Brain microvascular endothelial cell (primary cell): ENCODE measurements at regions not wholly inside any gene's neighbourhood (a gene's known extent, or its start where the extent isn't known, plus 50 kb on each side); places are given as distances from the start of the nearest gene placed in this dataset.

Source experiments
- DNase-seq: peaks from one replicate; pipeline ENCODE4 v3.0.0-alpha.2; 2020
- H3K27ac ChIP-seq: fragments of 250-450 bp; sonication (Bioruptor Pico); 2 replicates; pipeline ENCODE4 v1.5.1; 2020; ENCODE audit warnings: mild to moderate bottlenecking, moderate library complexity
- H3K27me3 ChIP-seq: fragments of 250-450 bp; sonication (Bioruptor Pico); replicated peaks from 2 replicates; pipeline ENCODE4 v1.5.1; 2020; ENCODE audit warnings: mild to moderate bottlenecking
- H3K36me3 ChIP-seq: fragments of 250-450 bp; sonication (Bioruptor Pico); replicated peaks from 2 replicates; pipeline ENCODE4 v1.5.1; 2020; ENCODE audit warnings: mild to moderate bottlenecking
- H3K4me3 ChIP-seq: 2 replicates; pipeline ENCODE4 v1.5.1; 2011; ENCODE audit warnings: low read depth, mild to moderate bottlenecking, control low read depth, low read length, moderate library complexity
- CTCF ChIP-seq: IDR thresholded peaks from 2 replicates; pipeline ENCODE4 v1.5.1; 2011; ENCODE audit warnings: low read depth, mild to moderate bottlenecking, moderate library complexity, low read length, control low read depth, inconsistent platforms; ENCODE audit errors: missing control alignments
- in situ Hi-C: cut with HindIII; loops from 2 replicates; pipeline ENCODE4 v1.10.0; 2017; ENCODE audit warnings: low sequenced_read_pairs, low pct_ligation_motif_present

GRCh38 chr1:106879538-106879937 lies 176.9 kb upstream of the PRMT6 start:
- no peaks in the 10 kb centered on the region for H3K36me3 ChIP-seq
- H3K4me3 ChIP-seq = no peak overlapping the region
- DNase-seq = no peak
- no peak for TF ChIP-seq CTCF
- no peak overlapping the region for H3K27ac ChIP-seq
- H3K27me3 ChIP-seq = no peaks in the 10 kb centered on the region
- in situ Hi-C loops = no loop called here

GRCh38 chr1:106880226-106880625 lies 176.2 kb upstream of the PRMT6 start:
- TF ChIP-seq CTCF = no peak
- in situ Hi-C loops = no loop called here
- no peaks in the 10 kb centered on the region for H3K36me3 ChIP-seq

GRCh38 chr1:106883208-106883607 lies 173.3 kb upstream of the PRMT6 start:
- Histone ChIP-seq H3K36me3 (no peaks in the 10 kb centered on the region), H3K27me3 (no peaks in the 10 kb centered on the region), H3K4me3 (no peak overlapping the region), H3K27ac (no peak overlapping the region)
- TF ChIP-seq CTCF = no peak
- in situ Hi-C loops = no loop called here
- DNase-seq = no peak

More at GRCh38 chr1:106880226-106880625, 176.2 kb upstream of the PRMT6 start:
- Histone ChIP-seq H3K4me3 (no peak overlapping the region), H3K27ac (no peak overlapping the region), H3K27me3 (no peaks in the 10 kb centered on the region)
- no peak for DNase-seq

GRCh38 chr1:106889059-106889458 lies 167.4 kb upstream of the PRMT6 start:
- no peaks in the 10 kb centered on the region for H3K27me3 ChIP-seq
- no peak overlapping the region for H3K27ac ChIP-seq
- in situ Hi-C loops = no loop called here
- H3K36me3 ChIP-seq = no peaks in the 10 kb centered on the region
- no peak for DNase-seq
- H3K4me3 ChIP-seq = no peak overlapping the region
- no peak for TF ChIP-seq CTCF

GRCh38 chr1:106889583-106889982 lies 166.9 kb upstream of the PRMT6 start:
- no peak overlapping the region for H3K4me3 ChIP-seq
- H3K27ac ChIP-seq = no peak overlapping the region
- in situ Hi-C loops = no loop called here
- H3K36me3 ChIP-seq = no peaks in the 10 kb centered on the region
- no peak for TF ChIP-seq CTCF
- DNase-seq = no peak
- no peaks in the 10 kb centered on the region for H3K27me3 ChIP-seq

GRCh38 chr1:106897976-106898375 lies 158.5 kb upstream of the PRMT6 start:
- Histone ChIP-seq H3K4me3 (no peak overlapping the region), H3K27ac (no peak overlapping the region), H3K36me3 (no peaks in the 10 kb centered on the region), H3K27me3 (no peaks in the 10 kb centered on the region)
- TF ChIP-seq CTCF = no peak
- DNase-seq = no peak
- in situ Hi-C loops = no loop called here
